HEK293T (cell line): ENCODE measurements at regions not wholly inside any gene's neighbourhood (a gene's known extent, or its start where the extent isn't known, plus 50 kb on each side); places are given as distances from the start of the nearest gene placed in this dataset.

ENCODE experiments used
- CTCF ChIA-PET: fragments of 350-600 bp; formaldehyde crosslinking; extraction: SDS; loops from one replicate; lab custom pipeline; 2021; ENCODE audit warnings: antibody characterized with exemption, inconsistent platforms; lab: Yijun Ruan, JAX
- POLR2A ChIA-PET: fragments of 350-600 bp; formaldehyde crosslinking; extraction: SDS; loops from one replicate; lab custom pipeline; 2020; ENCODE audit warnings: antibody characterized with exemption, inconsistent platforms; lab: Yijun Ruan, JAX
- DNase-seq: peaks from one replicate; pipeline ENCODE4 v3.0.0; 2012; ENCODE audit warnings: mixed read lengths; ENCODE audit errors: extremely low spot score
- ARNT ChIP-seq: fragments of 450-650 bp; IDR thresholded peaks from 2 replicates; pipeline ENCODE4 v1.6.1; 2017; ENCODE audit warnings: mild to moderate bottlenecking
- BHLHE40 ChIP-seq: fragments of 450-650 bp; IDR thresholded peaks from 2 replicates; pipeline ENCODE4 v1.6.1; 2016; ENCODE audit warnings: mild to moderate bottlenecking, moderate library complexity, borderline replicate concordance
- CTBP1 ChIP-seq: fragments of 450-650 bp; IDR thresholded peaks from 2 replicates; pipeline ENCODE4 v1.6.1; 2016; ENCODE audit warnings: borderline replicate concordance
- ELF4 ChIP-seq: fragments of 450-650 bp; IDR thresholded peaks from 2 replicates; pipeline ENCODE4 v1.6.1; 2017; ENCODE audit warnings: antibody characterized with exemption
- FOXA1 ChIP-seq: fragments of 450-650 bp; IDR thresholded peaks from 2 replicates; pipeline ENCODE4 v1.6.1; 2016; ENCODE audit warnings: mild to moderate bottlenecking
- FOXK2 ChIP-seq: fragments of 450-650 bp; IDR thresholded peaks from 2 replicates; pipeline ENCODE4 v1.6.1; 2016; ENCODE audit warnings: mild to moderate bottlenecking
- FOXM1 ChIP-seq: fragments of 450-650 bp; IDR thresholded peaks from 2 replicates; pipeline ENCODE4 v1.6.1; 2017; ENCODE audit warnings: mild to moderate bottlenecking, borderline replicate concordance
- HDGF ChIP-seq: fragments of 450-650 bp; IDR thresholded peaks from 2 replicates; pipeline ENCODE4 v1.6.1; 2017; ENCODE audit warnings: antibody characterized with exemption, borderline replicate concordance
- L3MBTL2 ChIP-seq: fragments of 450-650 bp; conservative IDR thresholded peaks from 2 replicates; pipeline ENCODE4 v1.6.1; 2016; ENCODE audit warnings: mild to moderate bottlenecking
- LEF1 ChIP-seq: fragments of 450-650 bp; IDR thresholded peaks from 2 replicates; pipeline ENCODE4 v1.6.1; 2017; ENCODE audit warnings: mild to moderate bottlenecking, borderline replicate concordance
- NFRKB ChIP-seq: fragments of 450-650 bp; IDR thresholded peaks from 2 replicates; pipeline ENCODE4 v1.6.1; 2016; ENCODE audit warnings: mild to moderate bottlenecking, moderate library complexity
- PKNOX1 ChIP-seq: fragments of 450-650 bp; IDR thresholded peaks from 2 replicates; pipeline ENCODE4 v1.6.1; 2016
- SP1 ChIP-seq: fragments of 450-650 bp; IDR thresholded peaks from 2 replicates; pipeline ENCODE4 v1.6.1; 2017
- SUZ12 ChIP-seq: fragments of 450-650 bp; IDR thresholded peaks from 2 replicates; pipeline ENCODE4 v1.6.1; 2016; ENCODE audit warnings: mild to moderate bottlenecking
- TARDBP ChIP-seq: fragments of 450-650 bp; IDR thresholded peaks from 2 replicates; pipeline ENCODE4 v1.6.1; 2016
- ZNF384 ChIP-seq: fragments of 450-650 bp; IDR thresholded peaks from 2 replicates; pipeline ENCODE4 v1.6.1; 2016

GRCh38 chrX:39730662-39731329, 367.0 kb downstream of the BCOR start:
- peak; percentile 78 for DNase-seq
- ChIA-PET CTCF (interaction anchor here (0.6 to 1.2 kb wide), 10 partner anchors 11 to 221 kb away, joined by 3 to 9 read pairs (median 3); no protein-coding TSS in a partner anchor), POLR2A (interaction anchor here (0.7 to 1.6 kb wide), 4 partner anchors 24 to 377 kb away, joined by 3 to 5 read pairs (median 3); no protein-coding TSS in a partner anchor)
- TF ChIP-seq TARDBP (no peak), BHLHE40 (no peak), SP1 (no peak), SUZ12 (no peak), PKNOX1 (peak; percentile 93), FOXM1 (0 out of 2 replicates have a peak, but pooled peaks have one; percentile 46), FOXA1 (no peak), ZNF384 (no peak), FOXK2 (no peak), LEF1 (no peak), NFRKB (no peak), L3MBTL2 (peak; percentile 79), ARNT (0 out of 2 replicates have a peak, but pooled peaks have one; percentile 16), CTBP1 (no peak), ELF4 (no peak), HDGF (no peak)

- DNase-seq = no peak
- ChIA-PET CTCF (interaction anchor here (0.6 to 1.2 kb wide), 7 partner anchors 10 to 221 kb away, joined by 3 to 9 read pairs (median 3); no protein-coding TSS in a partner anchor), POLR2A (interaction anchor here (0.7 to 1.6 kb wide), 4 partner anchors 24 to 377 kb away, joined by 3 to 5 read pairs (median 3); no protein-coding TSS in a partner anchor)
- TF ChIP-seq FOXA1 = no peak
- peak; percentile 6 for TF ChIP-seq L3MBTL2
Observed at GRCh38 chrX:39731330-39731667, 366.5 kb downstream of the BCOR start.

GRCh38 chrX:39731735-39732134, 366.0 kb downstream of the BCOR start:
- DNase-seq = no peak
- no peak for TF ChIP-seq SUZ12
- no peak for TF ChIP-seq NFRKB
- no peak for TF ChIP-seq SP1
- no peak for TF ChIP-seq FOXM1
- TF ChIP-seq CTBP1 = no peak
- no peak for TF ChIP-seq HDGF
- TF ChIP-seq ZNF384 = no peak
- no peak for TF ChIP-seq TARDBP
- TF ChIP-seq ARNT = no peak
- no peak for TF ChIP-seq PKNOX1
- TF ChIP-seq FOXK2 = no peak
- TF ChIP-seq L3MBTL2 = no peak
- POLR2A ChIA-PET = no interaction called here
- CTCF ChIA-PET = interaction anchor here (0.7 to 1.2 kb wide), 3 partner anchors 10 to 104 kb away, joined by 4 to 9 read pairs (median 7); no protein-coding TSS in a partner anchor

GRCh38 chrX:39733745-39734144, 364.0 kb downstream of the BCOR start:
- CTCF ChIA-PET = interaction anchor here (0.9 kb wide), 1 partner anchor 29 kb away, joined by 3 read pairs; no protein-coding TSS in a partner anchor
- POLR2A ChIA-PET = no interaction called here
- no peak for DNase-seq
- TF ChIP-seq BHLHE40 = no peak
- no peak for TF ChIP-seq ARNT
- no peak for TF ChIP-seq ELF4
- no peak for TF ChIP-seq TARDBP
- TF ChIP-seq FOXM1 = no peak
- no peak for TF ChIP-seq NFRKB
- no peak for TF ChIP-seq L3MBTL2
- TF ChIP-seq HDGF = no peak
- no peak for TF ChIP-seq SP1
- TF ChIP-seq FOXK2 = no peak
- TF ChIP-seq ZNF384 = no peak
- TF ChIP-seq SUZ12 = no peak
- no peak for TF ChIP-seq LEF1

GRCh38 chrX:39734174-39734776, 363.5 kb downstream of the BCOR start:
- CTCF ChIA-PET = interaction anchor here (0.9 kb wide), 1 partner anchor 29 kb away, joined by 3 read pairs; no protein-coding TSS in a partner anchor
- TF ChIP-seq SUZ12 = no peak
- no peak for DNase-seq
- POLR2A ChIA-PET = no interaction called here

GRCh38 chrX:39736216-39737211, 361.2 kb downstream of the BCOR start:
- TF ChIP-seq SUZ12 (no peak), FOXA1 (no peak), HDGF (no peak), ELF4 (no peak), FOXM1 (no peak), SP1 (no peak), FOXK2 (no peak), ARNT (no peak), CTBP1 (no peak), TARDBP (no peak), ZNF384 (no peak), NFRKB (no peak), L3MBTL2 (no peak), BHLHE40 (no peak), PKNOX1 (no peak), LEF1 (no peak)
- CTCF ChIA-PET = interaction anchor here (1.2 kb wide), 1 partner anchor 30 kb away, joined by 3 read pairs; no protein-coding TSS in a partner anchor
- POLR2A ChIA-PET = interaction anchor here (1.2 kb wide), 1 partner anchor 19 kb away, joined by 3 read pairs; no protein-coding TSS in a partner anchor
- DNase-seq = no peak
